CD4-positive, alpha-beta T cell (primary cell): ENCODE measurements at regions not wholly inside any gene's neighbourhood (a gene's known extent, or its start where the extent isn't known, plus 50 kb on each side); places are given as distances from the start of the nearest gene placed in this dataset.
"Not testable (repeated sequence)": the region's sequence is repeated elsewhere in the genome, so short reads cannot be mapped to it uniquely, and the experiment has no call there.

Experiments used
- ATAC-seq: fragments of 200-7000 bp; cut with Tn5 transposase; one replicate; pipeline ENCODE4 v1.10.0; 2022; ENCODE audit warnings: mild to moderate bottlenecking; ENCODE audit not compliant: poor library complexity
- CTCF ChIA-PET: fragments of 350-600 bp; sonication (Branson Sonifier 250); formaldehyde crosslinking; loops from one replicate; lab custom pipeline; 2021; ENCODE audit warnings: antibody characterized with exemption, inconsistent platforms; lab: Charles Lee
- POLR2A ChIA-PET: fragments of 350-600 bp; sonication (Branson Sonifier 250); formaldehyde crosslinking; loops from one replicate; lab custom pipeline; 2021; ENCODE audit warnings: antibody characterized with exemption, inconsistent platforms; lab: Charles Lee
- DNase-seq, 14 experiments: peaks; one replicate each; pipeline ENCODE4 v3.0.0-alpha.2; 2013 to 2020; ENCODE audit warnings: mixed read lengths in 2 of 14
- H3K27ac ChIP-seq, 2 donors: one replicate each; pipeline versions ENCODE4 v1.5.1 to v1.7.0; 2013; ENCODE audit warnings: low read length in 2 of 2, low read depth in 1 of 2, mild to moderate bottlenecking in 1 of 2
- H3K27me3 ChIP-seq, 2 experiments: 1 replicate in 1 of 2; 2 replicates in 1 of 2; pipeline versions ENCODE4 v1.6.1 to v1.7.0; 2013; ENCODE audit warnings: low read length in 2 of 2, control low read depth in 1 of 2, mild to moderate bottlenecking in 1 of 2, moderate library complexity in 1 of 2; ENCODE audit not compliant: insufficient read depth in 2 of 2, control insufficient read depth in 1 of 2
- H3K36me3 ChIP-seq: one replicate; pipeline ENCODE4 v1.6.1; 2013; ENCODE audit warnings: low read length, control low read depth; ENCODE audit not compliant: insufficient read depth
- H3K4me1 ChIP-seq: one replicate; pipeline ENCODE4 v1.6.1; 2013; ENCODE audit warnings: low read length, control low read depth; ENCODE audit not compliant: insufficient read depth
- H3K4me3 ChIP-seq: one replicate; pipeline ENCODE4 v1.5.1; 2013; ENCODE audit warnings: mild to moderate bottlenecking, low read length, moderate library complexity
- H3K9me3 ChIP-seq, 2 experiments: 1 replicate in 1 of 2; 2 replicates in 1 of 2; pipeline versions ENCODE4 v1.6.1 to v1.7.0; 2013; ENCODE audit warnings: low read length in 2 of 2, mild to moderate bottlenecking in 2 of 2, control low read depth in 1 of 2, moderate library complexity in 1 of 2; ENCODE audit not compliant: control insufficient read depth in 1 of 2, insufficient read depth in 1 of 2
- H3K27ac Mint-ChIP-seq: one replicate; pipeline ENCODE4 v1.8.0; 2020; ENCODE audit warnings: mixed read lengths
- H3K27me3 Mint-ChIP-seq: one replicate; pipeline ENCODE4 v1.8.0; 2021; ENCODE audit warnings: mixed read lengths
- H3K36me3 Mint-ChIP-seq: one replicate; pipeline ENCODE4 v1.8.0; 2021; ENCODE audit warnings: low read depth, mixed read lengths
- H3K4me1 Mint-ChIP-seq: one replicate; pipeline ENCODE4 v1.8.0; 2021; ENCODE audit warnings: low read depth, mixed read lengths
- H3K4me3 Mint-ChIP-seq: one replicate; pipeline ENCODE4 v1.8.0; 2020; ENCODE audit warnings: mild to moderate bottlenecking, mixed read lengths
- H3K9me3 Mint-ChIP-seq: one replicate; pipeline ENCODE4 v1.8.0; 2020; ENCODE audit warnings: mixed read lengths
- intact Hi-C, 2 experiments: fragments of 100-400 bp; cut with DNase I in 1 of 2; cut with micrococcal nuclease in 1 of 2; formaldehyde crosslinking; loops; one replicate each; pipeline versions ENCODE4 v1.15.1 to v1.9.0; 2023 to 2025; cut with DNase I, micrococcal nuclease
- TF ChIP-seq, protein P1 (sequence below): fragments of 200-600 bp; IDR thresholded peaks from one replicate; pipeline ENCODE4 v1.8.0; 2022; ENCODE audit warnings: antibody characterized with exemption, mild to moderate bottlenecking

DNA sequence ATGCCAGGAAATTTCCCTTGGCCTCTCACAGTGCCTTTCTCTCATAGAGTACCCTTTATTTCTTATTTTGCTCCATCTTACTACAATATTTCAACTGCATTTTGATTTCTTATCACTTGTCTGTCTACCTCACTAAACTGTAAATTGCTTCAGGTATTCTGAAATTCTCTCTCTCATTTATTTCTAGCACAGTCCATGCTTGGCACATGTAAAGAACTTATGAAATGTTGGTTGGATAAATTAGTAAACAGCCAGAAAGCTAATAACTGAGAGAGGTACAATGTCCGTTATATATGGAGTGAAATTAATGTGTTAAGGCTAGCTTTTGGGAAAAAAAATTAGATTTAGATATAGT is 138.3 kb upstream of the RFC3 start:
- peaks cover 0 to 8% of the 10 kb centered on the region in 2 experiments for H3K9me3 ChIP-seq
- no peak for ATAC-seq
- peak overlapping the region; percentile 47 for H3K4me3 ChIP-seq
- H3K4me1 ChIP-seq = peaks cover 17% of the 10 kb centered on the region
- ChIA-PET CTCF (no interaction called here), POLR2A (interaction anchor here (0.6 to 1.0 kb wide), 2 partner anchors 51 to 136 kb away, joined by 3 to 5 read pairs; no protein-coding TSS in a partner anchor)
- no peak for DNase-seq
- no peaks in the 10 kb centered on the region for H3K36me3 Mint-ChIP-seq
- H3K36me3 ChIP-seq = no peaks in the 10 kb centered on the region
- H3K27me3 ChIP-seq = no peaks in the 10 kb centered on the region
- TF ChIP-seq, protein P1, sequence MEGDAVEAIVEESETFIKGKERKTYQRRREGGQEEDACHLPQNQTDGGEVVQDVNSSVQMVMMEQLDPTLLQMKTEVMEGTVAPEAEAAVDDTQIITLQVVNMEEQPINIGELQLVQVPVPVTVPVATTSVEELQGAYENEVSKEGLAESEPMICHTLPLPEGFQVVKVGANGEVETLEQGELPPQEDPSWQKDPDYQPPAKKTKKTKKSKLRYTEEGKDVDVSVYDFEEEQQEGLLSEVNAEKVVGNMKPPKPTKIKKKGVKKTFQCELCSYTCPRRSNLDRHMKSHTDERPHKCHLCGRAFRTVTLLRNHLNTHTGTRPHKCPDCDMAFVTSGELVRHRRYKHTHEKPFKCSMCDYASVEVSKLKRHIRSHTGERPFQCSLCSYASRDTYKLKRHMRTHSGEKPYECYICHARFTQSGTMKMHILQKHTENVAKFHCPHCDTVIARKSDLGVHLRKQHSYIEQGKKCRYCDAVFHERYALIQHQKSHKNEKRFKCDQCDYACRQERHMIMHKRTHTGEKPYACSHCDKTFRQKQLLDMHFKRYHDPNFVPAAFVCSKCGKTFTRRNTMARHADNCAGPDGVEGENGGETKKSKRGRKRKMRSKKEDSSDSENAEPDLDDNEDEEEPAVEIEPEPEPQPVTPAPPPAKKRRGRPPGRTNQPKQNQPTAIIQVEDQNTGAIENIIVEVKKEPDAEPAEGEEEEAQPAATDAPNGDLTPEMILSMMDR = no peak
- no peaks in the 10 kb centered on the region for H3K9me3 Mint-ChIP-seq
- peak overlapping the region; percentile 31 for H3K27ac Mint-ChIP-seq
- H3K4me1 Mint-ChIP-seq = peaks cover 23% of the 10 kb centered on the region
- intact Hi-C loops = no loop called here
- no peaks in the 10 kb centered on the region for H3K27me3 Mint-ChIP-seq
- H3K27ac ChIP-seq = peak overlapping the region in 1 of 2 donors; percentile 62
- H3K4me3 Mint-ChIP-seq = peak overlapping the region; percentile 54

DNA sequence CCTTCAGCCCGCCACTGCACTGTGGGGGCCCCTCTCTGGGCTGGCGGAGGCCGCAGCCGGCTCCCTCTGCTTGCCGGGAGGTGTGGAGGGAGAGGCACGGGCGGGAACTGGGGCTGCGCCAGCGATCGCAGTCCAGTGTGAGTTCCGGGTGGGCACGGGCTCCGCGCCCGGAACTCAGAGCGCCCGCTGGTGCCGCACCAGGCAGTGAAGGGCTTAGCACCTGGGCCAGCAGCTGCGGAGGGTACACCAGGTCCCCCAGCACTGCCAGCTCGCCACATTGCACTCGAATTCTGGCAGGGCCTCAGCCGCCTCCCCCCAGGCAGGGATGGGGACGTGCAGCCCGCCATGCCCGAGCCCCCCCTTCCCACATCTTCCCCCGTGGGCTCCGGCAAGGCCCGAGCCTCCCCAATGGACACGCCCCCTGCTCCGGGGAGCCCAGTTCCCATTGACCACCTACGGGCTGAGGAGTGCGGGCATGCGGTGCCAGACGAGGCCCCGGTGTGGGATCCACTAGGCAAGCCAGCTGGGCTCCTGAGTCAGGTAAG is 135.9 kb upstream of the RFC3 start:
- no peak overlapping the region for H3K4me3 Mint-ChIP-seq
- H3K36me3 Mint-ChIP-seq = no peaks in the 10 kb centered on the region
- H3K4me1 Mint-ChIP-seq = peaks cover 13% of the 10 kb centered on the region
- intact Hi-C loops = no loop called here
- POLR2A ChIA-PET = no interaction called here
- H3K9me3 Mint-ChIP-seq = no peaks in the 10 kb centered on the region
- Histone ChIP-seq H3K27me3 (no peaks in the 10 kb centered on the region), H3K9me3 (peaks cover 0 to 8% of the 10 kb centered on the region in 2 experiments), H3K27ac (no peak overlapping the region), H3K36me3 (no peaks in the 10 kb centered on the region), H3K4me1 (peaks cover 12% of the 10 kb centered on the region), H3K4me3 (no peak overlapping the region)
- TF ChIP-seq, protein P1 = no peak
- no peaks in the 10 kb centered on the region for H3K27me3 Mint-ChIP-seq
- ATAC-seq (no peak), DNase-seq (no peak)
- CTCF ChIA-PET = interaction anchor here (1.2 kb wide), 1 partner anchor 9 kb away, joined by 4 read pairs; no protein-coding TSS in a partner anchor
- no peak overlapping the region for H3K27ac Mint-ChIP-seq

DNA sequence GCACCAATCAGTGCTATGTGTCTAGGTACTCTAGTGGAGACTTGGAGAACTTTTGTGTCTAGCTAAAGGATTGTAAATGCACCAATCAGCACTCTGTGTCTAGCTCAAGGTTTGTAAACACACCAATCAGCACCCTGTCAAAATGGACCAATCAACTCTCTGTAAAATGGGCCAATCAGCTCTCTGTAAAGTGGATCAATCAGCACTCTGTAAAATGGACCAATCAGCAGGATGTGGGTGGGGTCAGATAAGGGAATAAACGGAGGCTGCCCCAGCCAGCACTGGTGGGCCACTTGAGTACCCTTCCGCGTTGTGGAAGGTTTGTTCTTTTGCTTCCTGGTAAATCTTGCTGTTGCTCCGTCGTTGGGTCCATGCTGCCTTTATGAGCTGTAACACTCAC is 135.3 kb upstream of the RFC3 start:
- intact Hi-C loops, ATAC-seq, DNase-seq, H3K36me3 Mint-ChIP-seq, H3K27me3 ChIP-seq, H3K27ac ChIP-seq, H3K4me3 Mint-ChIP-seq, H3K36me3 ChIP-seq, POLR2A ChIA-PET, CTCF ChIA-PET, H3K9me3 Mint-ChIP-seq, H3K9me3 ChIP-seq, H3K27ac Mint-ChIP-seq, H3K4me3 ChIP-seq, H3K27me3 Mint-ChIP-seq: not testable (repeated sequence)
- H3K4me1 Mint-ChIP-seq = peaks cover 13% of the 10 kb centered on the region
- peaks cover 12% of the 10 kb centered on the region for H3K4me1 ChIP-seq

DNA sequence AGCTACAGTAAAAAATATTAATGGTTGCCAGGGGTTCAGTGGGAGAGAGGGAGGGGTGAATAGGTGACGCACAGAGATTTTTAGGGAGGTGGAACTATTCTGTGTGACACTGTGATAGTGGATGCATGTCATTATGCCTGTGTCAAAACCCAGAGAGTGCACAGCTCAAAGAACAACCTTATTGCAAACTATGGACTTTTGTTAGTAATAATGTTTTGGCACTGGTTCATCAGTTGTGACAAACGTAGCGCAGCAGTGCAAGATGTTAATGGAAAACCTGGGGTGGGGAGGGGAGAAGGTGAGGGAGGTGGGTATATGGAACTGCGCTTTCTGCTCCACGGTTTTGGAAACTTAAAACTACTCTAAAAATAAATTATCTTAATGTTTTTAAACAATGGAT is 134.6 kb upstream of the RFC3 start:
- H3K27ac Mint-ChIP-seq = no peak overlapping the region
- peaks cover 0 to 8% of the 10 kb centered on the region in 2 experiments for H3K9me3 ChIP-seq
- intact Hi-C loops = no loop called here
- ATAC-seq (no peak), DNase-seq (no peak)
- no peak overlapping the region for H3K4me3 Mint-ChIP-seq
- CTCF ChIA-PET = no interaction called here
- H3K27ac ChIP-seq = no peak overlapping the region
- H3K36me3 Mint-ChIP-seq = no peaks in the 10 kb centered on the region
- H3K27me3 Mint-ChIP-seq = no peaks in the 10 kb centered on the region
- POLR2A ChIA-PET = no interaction called here
- H3K27me3 ChIP-seq = no peaks in the 10 kb centered on the region
- H3K4me1 Mint-ChIP-seq = peaks cover 13% of the 10 kb centered on the region
- TF ChIP-seq, protein P1 = no peak
- H3K36me3 ChIP-seq = no peaks in the 10 kb centered on the region
- H3K9me3 Mint-ChIP-seq = no peaks in the 10 kb centered on the region
- peaks cover 12% of the 10 kb centered on the region for H3K4me1 ChIP-seq
- no peak overlapping the region for H3K4me3 ChIP-seq
